ENCODE measurements at regions not wholly inside any gene's neighbourhood (a gene's known extent, or its start where the extent isn't known, plus 50 kb on each side); places are given as distances from the start of the nearest gene placed in this dataset.
"Not testable (repeated sequence)": the region's sequence is repeated elsewhere in the genome, so short reads cannot be mapped to it uniquely, and the experiment has no call there.

DNA sequence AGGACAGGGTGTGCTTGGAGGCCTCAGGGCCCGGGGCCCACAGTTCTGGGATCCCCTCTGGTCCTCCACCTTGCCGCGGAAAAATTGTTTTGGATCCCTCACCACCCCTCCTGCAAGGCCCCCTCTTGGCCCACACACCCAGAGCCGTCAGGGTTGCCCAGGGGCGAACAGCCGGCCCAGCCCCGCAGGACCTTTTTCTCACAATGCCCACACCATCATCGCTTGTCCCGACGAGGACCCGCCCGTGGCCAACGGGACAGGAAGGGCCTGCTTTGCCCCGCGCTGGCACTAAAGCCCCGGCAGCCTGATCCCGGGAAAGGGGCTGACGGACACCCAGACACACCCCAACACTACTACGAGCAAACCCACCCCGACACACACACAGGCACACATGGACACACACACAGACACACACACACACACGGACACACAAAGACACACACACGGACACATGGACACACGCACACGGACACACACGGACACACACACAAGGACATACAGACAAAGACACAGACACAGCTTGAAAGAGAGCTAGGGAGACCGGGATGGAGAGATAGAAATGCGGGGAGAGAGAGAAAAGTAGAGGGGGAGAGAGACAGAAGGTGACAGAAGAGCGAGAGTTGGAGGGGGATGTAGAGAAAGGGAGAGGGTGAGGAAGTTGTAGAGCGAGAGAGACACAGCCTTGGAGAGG is 1493.5 kb upstream of the DEFB115 start:
- DNase-seq: no peak
- Mint-ChIP-seq H3K4me3 (no peak overlapping the region), H3K27ac (no peak overlapping the region), H3K27me3 (ENCODE audit: low read depth, poor library complexity) (no peaks in the 10 kb centered on the region), H3K4me1 (no peaks in the 10 kb centered on the region), H3K36me3 (ENCODE audit: low read depth) (peaks cover 5% of the 10 kb centered on the region), H3K9me3 (peaks cover 89% of the 10 kb centered on the region)
- TF ChIP-seq, protein P1, sequence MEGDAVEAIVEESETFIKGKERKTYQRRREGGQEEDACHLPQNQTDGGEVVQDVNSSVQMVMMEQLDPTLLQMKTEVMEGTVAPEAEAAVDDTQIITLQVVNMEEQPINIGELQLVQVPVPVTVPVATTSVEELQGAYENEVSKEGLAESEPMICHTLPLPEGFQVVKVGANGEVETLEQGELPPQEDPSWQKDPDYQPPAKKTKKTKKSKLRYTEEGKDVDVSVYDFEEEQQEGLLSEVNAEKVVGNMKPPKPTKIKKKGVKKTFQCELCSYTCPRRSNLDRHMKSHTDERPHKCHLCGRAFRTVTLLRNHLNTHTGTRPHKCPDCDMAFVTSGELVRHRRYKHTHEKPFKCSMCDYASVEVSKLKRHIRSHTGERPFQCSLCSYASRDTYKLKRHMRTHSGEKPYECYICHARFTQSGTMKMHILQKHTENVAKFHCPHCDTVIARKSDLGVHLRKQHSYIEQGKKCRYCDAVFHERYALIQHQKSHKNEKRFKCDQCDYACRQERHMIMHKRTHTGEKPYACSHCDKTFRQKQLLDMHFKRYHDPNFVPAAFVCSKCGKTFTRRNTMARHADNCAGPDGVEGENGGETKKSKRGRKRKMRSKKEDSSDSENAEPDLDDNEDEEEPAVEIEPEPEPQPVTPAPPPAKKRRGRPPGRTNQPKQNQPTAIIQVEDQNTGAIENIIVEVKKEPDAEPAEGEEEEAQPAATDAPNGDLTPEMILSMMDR (IDR thresholded peaks at IDR 0.05): no peak

DNA sequence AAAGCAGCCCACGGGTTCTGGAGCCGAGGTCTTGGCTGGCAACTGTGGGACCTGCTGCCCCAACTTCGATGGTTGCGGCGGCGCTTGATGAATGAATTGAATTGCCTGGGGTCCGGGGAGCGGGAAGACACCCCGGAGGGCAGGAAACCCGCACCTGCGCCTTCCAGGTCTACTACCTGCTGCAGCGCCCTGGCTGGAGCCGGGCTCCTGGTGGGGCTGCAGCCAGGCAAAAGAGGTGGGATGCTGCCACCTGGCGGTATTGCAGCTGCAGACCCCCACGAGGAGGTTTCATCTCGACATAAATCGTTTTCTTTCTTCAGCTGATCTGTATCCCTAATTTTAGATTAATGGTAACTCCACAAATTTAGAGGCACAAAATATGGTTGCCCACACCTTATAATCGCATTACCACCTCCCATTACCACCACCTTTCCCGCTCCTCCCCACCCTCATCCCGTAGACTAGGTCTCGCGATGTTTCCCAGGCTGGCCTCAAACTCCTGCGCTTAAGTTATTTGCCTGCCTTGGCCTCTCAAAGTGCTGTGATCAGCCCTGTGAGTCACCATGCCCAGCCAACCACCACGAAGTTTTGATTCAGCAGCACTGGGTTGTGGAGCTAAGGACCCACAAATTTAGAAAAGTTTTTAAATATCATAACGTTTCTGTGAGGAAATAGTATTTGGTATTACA is 1492.4 kb upstream of the DEFB115 start:
- not testable (repeated sequence) for H3K27me3 Mint-ChIP-seq (ENCODE audit: low read depth, poor library complexity); H3K36me3 Mint-ChIP-seq (ENCODE audit: low read depth); H3K4me1 Mint-ChIP-seq; H3K27ac Mint-ChIP-seq; DNase-seq; H3K4me3 Mint-ChIP-seq
- H3K9me3 Mint-ChIP-seq: peaks cover 92% of the 10 kb centered on the region

DNA sequence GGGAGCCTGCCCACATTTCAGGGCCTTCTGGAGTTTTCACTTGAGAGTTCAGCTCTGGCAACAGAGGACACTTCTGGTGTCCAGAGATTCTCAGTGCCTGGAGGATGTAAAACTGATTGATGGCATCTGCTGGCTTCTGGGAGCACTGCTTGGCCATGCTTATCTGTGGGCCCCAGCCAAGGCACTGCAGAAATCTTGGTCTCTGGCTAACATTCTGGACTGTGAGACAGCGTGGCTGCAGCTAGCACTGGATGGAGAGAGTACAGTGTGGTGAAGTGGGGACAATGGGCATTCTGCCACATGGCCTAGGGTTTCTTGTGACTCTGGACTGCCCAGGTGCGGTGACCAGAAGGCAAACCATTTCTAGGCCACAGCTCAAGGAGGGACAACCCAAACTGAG is 1479.4 kb upstream of the DEFB115 start:
- not testable (repeated sequence) for H3K4me3 Mint-ChIP-seq; H3K27ac Mint-ChIP-seq; H3K36me3 Mint-ChIP-seq (ENCODE audit: low read depth); H3K4me1 Mint-ChIP-seq; H3K27me3 Mint-ChIP-seq (ENCODE audit: low read depth, poor library complexity); DNase-seq
- H3K9me3 Mint-ChIP-seq: peaks cover 85% of the 10 kb centered on the region

DNA sequence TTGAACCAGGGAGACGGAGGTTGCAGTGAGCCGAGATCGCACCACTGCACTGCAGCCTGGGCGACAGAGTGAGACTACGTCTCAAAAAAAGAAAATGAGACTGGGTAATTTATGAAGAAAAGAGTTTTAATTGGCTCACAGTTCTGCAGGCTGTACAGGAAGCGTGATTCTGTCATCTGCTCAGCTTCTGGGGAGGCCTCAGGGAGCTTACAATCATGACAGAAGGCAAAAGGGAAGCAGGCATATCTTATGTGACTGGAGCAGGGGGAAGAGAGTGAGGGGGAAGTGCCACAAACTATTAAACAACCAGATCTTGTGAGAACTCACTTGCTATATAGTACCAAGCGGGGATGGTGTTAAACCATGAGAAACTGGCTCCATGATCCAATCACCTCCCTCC is 1476.2 kb upstream of the DEFB115 start:
- H3K4me3 Mint-ChIP-seq; H3K36me3 Mint-ChIP-seq (ENCODE audit: low read depth); H3K4me1 Mint-ChIP-seq; DNase-seq; H3K27me3 Mint-ChIP-seq (ENCODE audit: low read depth, poor library complexity); H3K27ac Mint-ChIP-seq: not testable (repeated sequence)
- peaks cover 91% of the 10 kb centered on the region for H3K9me3 Mint-ChIP-seq

DNA sequence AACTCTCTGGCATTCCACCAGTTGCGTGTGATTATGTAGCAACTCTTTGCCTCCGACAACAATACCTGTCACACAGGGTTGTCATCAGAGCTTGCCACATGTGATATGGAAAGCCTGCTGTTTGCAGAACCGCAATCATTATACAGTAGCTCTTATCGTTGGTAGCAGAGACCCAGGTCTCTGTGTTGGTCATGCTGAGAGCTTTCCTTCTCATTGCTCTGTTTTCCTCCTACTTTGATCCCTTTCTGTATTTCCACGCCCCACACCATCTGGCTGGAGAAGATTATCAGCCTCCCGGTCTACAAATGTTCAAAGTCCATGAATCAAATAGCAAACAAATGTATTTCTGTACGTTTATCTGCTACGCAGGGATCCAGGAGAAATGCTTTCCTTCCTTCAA is 1475.6 kb upstream of the DEFB115 start:
- H3K4me3 Mint-ChIP-seq; H3K36me3 Mint-ChIP-seq (ENCODE audit: low read depth); H3K27ac Mint-ChIP-seq; H3K4me1 Mint-ChIP-seq; H3K27me3 Mint-ChIP-seq (ENCODE audit: low read depth, poor library complexity); DNase-seq: not testable (repeated sequence)
- peaks cover 94% of the 10 kb centered on the region for H3K9me3 Mint-ChIP-seq

DNA sequence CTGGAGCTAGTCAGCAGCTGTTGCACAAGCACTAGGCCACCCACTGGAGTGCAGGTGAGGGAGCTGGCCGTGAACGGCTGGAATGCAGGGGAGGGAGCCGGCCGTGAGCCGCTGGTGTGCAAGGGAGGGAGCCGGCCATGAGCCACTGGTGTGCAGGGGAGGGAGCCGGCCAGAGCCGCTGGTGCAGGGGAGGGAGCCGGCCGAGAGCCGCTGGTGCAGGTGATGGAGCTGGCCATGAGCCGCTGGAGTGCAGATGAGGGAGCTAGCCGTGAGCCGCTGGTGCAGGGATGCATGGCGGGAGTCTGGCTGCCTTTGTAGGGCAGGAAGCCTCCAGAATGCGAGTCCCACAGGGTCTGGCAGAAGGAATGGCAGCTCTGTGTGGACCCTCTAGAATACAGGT is 1470.0 kb upstream of the DEFB115 start:
- not testable (repeated sequence) for H3K4me1 Mint-ChIP-seq; H3K36me3 Mint-ChIP-seq (ENCODE audit: low read depth); H3K27ac Mint-ChIP-seq; H3K27me3 Mint-ChIP-seq (ENCODE audit: low read depth, poor library complexity); DNase-seq; H3K4me3 Mint-ChIP-seq
- peaks cover 93% of the 10 kb centered on the region for H3K9me3 Mint-ChIP-seq

DNA sequence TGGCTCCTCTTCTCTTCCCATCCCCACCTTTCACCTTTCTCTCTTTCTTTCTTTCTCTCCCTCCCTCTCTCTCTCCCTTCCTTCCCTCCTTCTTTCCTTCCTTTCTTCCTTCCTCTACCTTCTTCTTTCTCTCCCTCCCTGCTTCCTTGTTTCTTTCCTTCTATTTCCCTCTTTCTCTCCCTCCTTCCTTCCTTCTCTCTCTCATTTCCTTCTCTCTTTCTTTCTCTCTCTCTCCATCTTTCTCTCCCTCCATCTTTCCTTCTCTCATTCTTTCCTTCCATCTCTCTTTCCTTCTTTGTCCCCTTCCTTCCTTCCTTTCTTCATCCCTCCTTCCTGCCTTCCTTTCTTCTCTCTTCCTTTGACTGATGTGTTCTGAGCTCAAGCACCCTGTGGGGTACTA is 1467.0 kb upstream of the DEFB115 start:
- TF ChIP-seq, protein P1 (IDR thresholded peaks at IDR 0.05): no peak
- no peak overlapping the region for H3K4me3 Mint-ChIP-seq
- no peak overlapping the region for H3K27ac Mint-ChIP-seq
- peaks cover 90% of the 10 kb centered on the region for H3K9me3 Mint-ChIP-seq
- H3K4me1 Mint-ChIP-seq: no peaks in the 10 kb centered on the region
- no peak for DNase-seq
- H3K27me3 Mint-ChIP-seq (ENCODE audit: low read depth, poor library complexity): no peaks in the 10 kb centered on the region
- no peaks in the 10 kb centered on the region for H3K36me3 Mint-ChIP-seq (ENCODE audit: low read depth)

DNA sequence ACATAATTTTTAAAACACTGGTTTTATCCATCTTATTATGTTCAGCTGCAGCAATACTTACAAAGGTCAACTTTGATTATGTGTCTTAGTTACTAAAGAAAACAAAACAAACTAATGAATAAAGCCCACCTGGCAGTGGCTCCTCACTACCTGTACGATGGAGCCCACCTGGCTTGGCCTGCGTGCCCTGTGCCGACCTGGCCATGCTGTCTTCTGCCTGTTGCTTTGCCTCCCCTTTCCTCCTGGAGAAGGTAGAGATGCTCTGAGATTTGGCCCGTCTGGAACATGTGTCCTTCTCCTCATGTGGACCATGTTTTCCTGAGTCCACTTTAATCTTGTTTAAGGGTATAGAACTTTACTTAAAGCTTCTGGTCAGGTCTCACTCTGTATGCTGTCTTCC is 1426.0 kb upstream of the DEFB115 start:
- not testable (repeated sequence) for H3K4me1 Mint-ChIP-seq; H3K4me3 Mint-ChIP-seq; H3K27me3 Mint-ChIP-seq (ENCODE audit: low read depth, poor library complexity); DNase-seq; H3K36me3 Mint-ChIP-seq (ENCODE audit: low read depth); H3K27ac Mint-ChIP-seq
- peaks cover 95% of the 10 kb centered on the region for H3K9me3 Mint-ChIP-seq

DNA sequence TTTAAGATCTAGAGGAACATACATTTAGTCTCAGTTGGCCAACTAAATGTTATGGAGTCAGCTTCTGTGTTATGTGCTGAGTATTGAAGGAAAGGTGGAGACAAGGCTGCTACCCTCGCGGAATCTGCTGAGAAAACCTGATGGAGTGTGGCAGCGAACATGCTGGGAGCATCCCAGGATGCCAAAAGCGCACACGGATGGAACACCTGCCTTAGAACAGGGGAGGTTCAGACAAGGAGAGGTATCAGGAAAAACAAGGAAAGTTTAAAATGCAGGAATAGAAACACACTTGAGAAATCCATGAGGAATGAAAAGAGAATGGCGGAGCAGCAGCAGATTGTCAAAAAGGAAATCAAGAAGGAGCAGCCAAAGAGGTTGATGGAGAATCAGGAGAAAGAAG is 1389.5 kb upstream of the DEFB115 start:
- H3K27me3 Mint-ChIP-seq (ENCODE audit: low read depth, poor library complexity); DNase-seq; H3K4me1 Mint-ChIP-seq; H3K36me3 Mint-ChIP-seq (ENCODE audit: low read depth); H3K27ac Mint-ChIP-seq; H3K4me3 Mint-ChIP-seq: not testable (repeated sequence)
- H3K9me3 Mint-ChIP-seq: peaks cover 96% of the 10 kb centered on the region

DNA sequence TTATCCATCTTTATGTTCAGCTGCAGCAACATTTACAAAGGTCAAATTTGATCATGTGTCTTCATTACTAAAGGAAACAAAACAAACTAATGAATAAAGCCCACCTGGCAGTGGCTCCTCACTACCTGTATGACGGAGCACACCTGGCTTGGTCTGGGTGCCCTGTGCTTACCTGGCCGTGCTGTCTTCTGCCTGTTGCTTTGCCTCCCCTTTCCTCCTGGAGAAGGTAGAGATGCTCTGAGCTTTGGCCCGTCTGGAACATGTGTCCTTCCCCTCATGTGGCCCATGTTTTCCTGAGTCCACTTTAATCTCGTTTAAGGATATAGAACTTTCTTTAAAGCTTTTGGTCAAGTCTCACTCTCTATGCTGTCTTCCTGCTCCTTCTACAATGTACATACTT is 1388.8 kb upstream of the DEFB115 start:
- not testable (repeated sequence) for H3K27me3 Mint-ChIP-seq (ENCODE audit: low read depth, poor library complexity); DNase-seq; H3K27ac Mint-ChIP-seq; H3K4me1 Mint-ChIP-seq; H3K36me3 Mint-ChIP-seq (ENCODE audit: low read depth); H3K4me3 Mint-ChIP-seq
- H3K9me3 Mint-ChIP-seq: peaks cover 96% of the 10 kb centered on the region

DNA sequence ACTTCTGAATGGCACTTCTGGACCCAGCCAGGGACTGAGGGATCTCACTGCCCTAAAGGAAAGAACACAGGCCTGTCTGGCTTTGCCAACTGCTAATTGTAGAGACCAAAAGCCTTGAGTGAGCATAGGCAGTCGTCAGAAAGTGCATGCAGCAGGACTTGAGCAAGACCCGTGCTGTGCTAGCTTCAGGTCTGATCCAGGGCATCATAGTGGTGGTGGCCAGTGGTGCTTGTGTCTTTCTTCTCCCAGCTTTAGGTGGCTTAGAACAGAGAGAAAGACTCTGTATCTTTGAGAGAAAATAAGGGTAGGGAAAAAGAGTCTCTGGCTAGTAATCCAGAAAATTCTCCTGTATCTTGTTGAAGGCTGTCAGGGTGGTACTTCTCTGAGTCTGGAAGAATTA is 1385.6 kb upstream of the DEFB115 start:
- not testable (repeated sequence) for H3K27me3 Mint-ChIP-seq (ENCODE audit: low read depth, poor library complexity); H3K4me3 Mint-ChIP-seq; H3K36me3 Mint-ChIP-seq (ENCODE audit: low read depth); DNase-seq; H3K27ac Mint-ChIP-seq; H3K4me1 Mint-ChIP-seq
- H3K9me3 Mint-ChIP-seq: peaks cover 96% of the 10 kb centered on the region
